HPDE6-E6E7 (cell line): ENCODE measurements at regions not wholly inside any gene's neighbourhood (a gene's known extent, or its start where the extent isn't known, plus 50 kb on each side); places are given as distances from the start of the nearest gene placed in this dataset.

Experiments
- DNase-seq: peaks from one replicate; pipeline ENCODE4 v3.0.0; 2011; ENCODE audit warnings: missing footprints; ENCODE audit errors: extremely low spot score

- no peak for DNase-seq
Measured at GRCh38 chr1:67614511-67614934, 70.5 kb upstream of the GADD45A start.

GRCh38 chr1:67615886-67616285 lies 69.1 kb upstream of the GADD45A start:
- DNase-seq: no peak

- no peak for DNase-seq
Measured at GRCh38 chr1:67616394-67616985, 68.5 kb upstream of the GADD45A start.

- peak; percentile 52 for DNase-seq
Measured at GRCh38 chr1:67618285-67619018, 66.5 kb upstream of the GADD45A start.

- no peak for DNase-seq
Measured at GRCh38 chr1:67619080-67619479, 65.9 kb upstream of the GADD45A start.

- no peak for DNase-seq
Measured at GRCh38 chr1:67623906-67624305, 61.1 kb upstream of the GADD45A start.

GRCh38 chr1:67624680-67625079 lies 60.3 kb upstream of the GADD45A start:
- DNase-seq: no peak

GRCh38 chr1:67626090-67626860 lies 58.7 kb upstream of the GADD45A start:
- peak; percentile 85 for DNase-seq

GRCh38 chr1:67626861-67627235 lies 58.2 kb upstream of the GADD45A start:
- DNase-seq: no peak

- no peak for DNase-seq
Measured at GRCh38 chr1:67627336-67627735, 57.7 kb upstream of the GADD45A start.

GRCh38 chr1:67627906-67628305 lies 57.1 kb upstream of the GADD45A start:
- DNase-seq: no peak

- no peak for DNase-seq
Measured at GRCh38 chr1:67629370-67630075, 55.5 kb upstream of the GADD45A start.

GRCh38 chr1:67630438-67631045 lies 54.5 kb upstream of the GADD45A start:
- no peak for DNase-seq

- no peak for DNase-seq
Measured at GRCh38 chr1:67632356-67632755, 52.6 kb upstream of the GADD45A start.

GRCh38 chr1:67632811-67633655 lies 52.0 kb upstream of the GADD45A start:
- DNase-seq: no peak

GRCh38 chr1:67634396-67634935 lies 50.5 kb upstream of the GADD45A start:
- no peak for DNase-seq

- no peak for DNase-seq
Measured at GRCh38 chr1:67635055-67635809, 49.8 kb upstream of the GADD45A start.
